SHP77 (cell line): ENCODE measurements at regions not wholly inside any gene's neighbourhood (a gene's known extent, or its start where the extent isn't known, plus 50 kb on each side); places are given as distances from the start of the nearest gene placed in this dataset.
"Not testable (repeated sequence)": the region's sequence is repeated elsewhere in the genome, so short reads cannot be mapped to it uniquely, and the experiment has no call there.

ENCODE experiments used
- DNase-seq, 2 experiments: peaks; one replicate each; lab custom pipeline; 2025; lab: John Stamatoyannopoulos, UW

GRCh38 chr1:157255891-157256290 is 117.7 kb upstream of the ETV3 start:
- DNase-seq = not testable (repeated sequence)

- not testable (repeated sequence) for DNase-seq
Observed at GRCh38 chr1:157254183-157254582, 116.0 kb upstream of the ETV3 start.

- no peak for DNase-seq
Observed at GRCh38 chr1:157252473-157252872, 114.3 kb upstream of the ETV3 start.

- no peak for DNase-seq
Observed at GRCh38 chr1:157249739-157250138, 111.5 kb upstream of the ETV3 start.

- DNase-seq = no peak
Observed at GRCh38 chr1:157249326-157249725, 111.1 kb upstream of the ETV3 start.

- not testable (repeated sequence) for DNase-seq
Observed at GRCh38 chr1:157247764-157248049, 109.5 kb upstream of the ETV3 start.

- no peak for DNase-seq
Observed at GRCh38 chr1:157247005-157247763, 109.0 kb upstream of the ETV3 start.

- no peak for DNase-seq
Observed at GRCh38 chr1:157245823-157246222, 107.6 kb upstream of the ETV3 start.

- DNase-seq = no peak
Observed at GRCh38 chr1:157241185-157241538, 103.0 kb upstream of the ETV3 start.

- DNase-seq = no peak
Observed at GRCh38 chr1:157240495-157241184, 102.4 kb upstream of the ETV3 start.

- DNase-seq = no peak
Observed at GRCh38 chr1:157239936-157240335, 101.7 kb upstream of the ETV3 start.

GRCh38 chr1:157238585-157238984 is 100.4 kb upstream of the ETV3 start:
- DNase-seq = no peak

- DNase-seq = no peak
Observed at GRCh38 chr1:157237981-157238380, 99.8 kb upstream of the ETV3 start.

- no peak for DNase-seq
Observed at GRCh38 chr1:157237522-157237921, 99.3 kb upstream of the ETV3 start.

- no peak for DNase-seq
Observed at GRCh38 chr1:157236072-157236471, 97.9 kb upstream of the ETV3 start.

GRCh38 chr1:157235307-157235706 is 97.1 kb upstream of the ETV3 start:
- no peak for DNase-seq

GRCh38 chr1:157234705-157235273 is 96.6 kb upstream of the ETV3 start:
- no peak for DNase-seq

- no peak for DNase-seq
Observed at GRCh38 chr1:157233131-157233530, 94.9 kb upstream of the ETV3 start.

- no peak for DNase-seq
Observed at GRCh38 chr1:157231846-157232525, 93.8 kb upstream of the ETV3 start.

GRCh38 chr1:157230500-157230899 is 92.3 kb upstream of the ETV3 start:
- DNase-seq = no peak

GRCh38 chr1:157227700-157228099 is 89.5 kb upstream of the ETV3 start:
- DNase-seq = no peak

- DNase-seq = no peak
Observed at GRCh38 chr1:157226739-157227138, 88.5 kb upstream of the ETV3 start.

GRCh38 chr1:157219600-157219999 is 81.4 kb upstream of the ETV3 start:
- no peak for DNase-seq
